Upper lobe of right lung (tissue), 1 donor: ENCODE measurements at regions not wholly inside any gene's neighbourhood (a gene's known extent, or its start where the extent isn't known, plus 50 kb on each side); places are given as distances from the start of the nearest gene placed in this dataset.
"Not testable (repeated sequence)": the region's sequence is repeated elsewhere in the genome, so short reads cannot be mapped to it uniquely, and the experiment has no call there.

ENCODE experiments used
- ATAC-seq: fragments of 200-7000 bp; cut with Tn5 transposase; one replicate; pipeline ENCODE4 v1.9.1; 2020; ENCODE audit warnings: mild to moderate bottlenecking, moderate library complexity
- DNase-seq: peaks from one replicate; pipeline ENCODE4 v3.0.0-alpha.2; 2020
- H3K27ac ChIP-seq: fragments of 200-600 bp; one replicate; pipeline ENCODE4 v1.8.0; 2022
- H3K27me3 ChIP-seq: fragments of 200-600 bp; one replicate; pipeline ENCODE4 v1.8.0; 2022; ENCODE audit warnings: mild to moderate bottlenecking
- H3K36me3 ChIP-seq: fragments of 200-600 bp; one replicate; pipeline ENCODE4 v1.8.0; 2022
- H3K4me1 ChIP-seq: fragments of 200-600 bp; one replicate; pipeline ENCODE4 v1.8.0; 2022
- H3K4me3 ChIP-seq: fragments of 200-600 bp; one replicate; pipeline ENCODE4 v1.8.0; 2022; ENCODE audit warnings: mild to moderate bottlenecking
- H3K9me3 ChIP-seq: fragments of 200-600 bp; one replicate; pipeline ENCODE4 v1.8.0; 2022
- intact Hi-C: fragments of 100-400 bp; cut with DNase I; formaldehyde crosslinking; loops from one replicate; pipeline ENCODE4 v1.11.0; 2022
- donor health status: DM: no; HTN: yes; CAD: no; lungs with severe emphysema.

DNA sequence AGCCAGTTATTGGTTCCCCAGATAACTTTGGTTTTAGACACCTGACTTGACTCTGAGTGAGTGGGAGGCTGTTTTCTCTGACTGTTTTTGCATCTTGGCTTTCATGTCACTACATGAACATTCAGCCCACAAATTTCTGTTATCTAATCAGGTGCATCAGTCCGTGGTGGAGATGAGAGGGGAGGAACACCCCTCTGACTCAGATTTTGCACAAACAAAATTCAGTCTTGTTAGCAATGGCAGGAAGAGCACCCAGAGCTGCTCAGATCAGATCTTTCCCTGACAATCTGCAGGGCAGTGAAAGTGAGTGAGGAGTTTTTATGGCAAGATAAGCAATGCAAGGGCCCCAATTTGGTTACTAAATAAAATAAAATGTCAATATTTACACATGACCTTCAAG is 307.2 kb upstream of the NOTCH2NLA start:
- H3K4me3 ChIP-seq, intact Hi-C loops, H3K27ac ChIP-seq, H3K36me3 ChIP-seq, H3K9me3 ChIP-seq, ATAC-seq, H3K4me1 ChIP-seq, DNase-seq, H3K27me3 ChIP-seq: not testable (repeated sequence)

DNA sequence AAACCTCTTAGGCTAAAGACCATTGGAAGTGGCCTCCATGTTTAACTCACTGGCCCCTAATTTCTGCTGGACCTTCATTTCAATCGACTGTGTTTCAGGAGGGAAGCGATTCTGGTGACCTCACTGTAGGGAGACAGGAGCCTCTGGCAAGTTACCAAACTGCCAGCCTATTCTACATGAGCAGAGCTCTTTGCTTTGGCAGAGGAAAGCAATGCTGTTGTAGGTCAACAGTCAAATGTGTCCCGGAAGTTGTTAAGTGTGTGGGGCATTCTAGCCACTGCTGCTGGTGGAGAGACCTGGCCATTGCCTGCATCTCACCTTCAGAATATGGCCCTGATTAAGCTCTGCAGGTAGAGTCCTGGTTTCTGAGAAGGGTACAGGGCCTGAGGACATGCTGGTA is 306.8 kb upstream of the NOTCH2NLA start:
- H3K4me3 ChIP-seq, ATAC-seq, intact Hi-C loops, H3K27ac ChIP-seq, H3K27me3 ChIP-seq, H3K4me1 ChIP-seq, H3K36me3 ChIP-seq, DNase-seq, H3K9me3 ChIP-seq: not testable (repeated sequence)

DNA sequence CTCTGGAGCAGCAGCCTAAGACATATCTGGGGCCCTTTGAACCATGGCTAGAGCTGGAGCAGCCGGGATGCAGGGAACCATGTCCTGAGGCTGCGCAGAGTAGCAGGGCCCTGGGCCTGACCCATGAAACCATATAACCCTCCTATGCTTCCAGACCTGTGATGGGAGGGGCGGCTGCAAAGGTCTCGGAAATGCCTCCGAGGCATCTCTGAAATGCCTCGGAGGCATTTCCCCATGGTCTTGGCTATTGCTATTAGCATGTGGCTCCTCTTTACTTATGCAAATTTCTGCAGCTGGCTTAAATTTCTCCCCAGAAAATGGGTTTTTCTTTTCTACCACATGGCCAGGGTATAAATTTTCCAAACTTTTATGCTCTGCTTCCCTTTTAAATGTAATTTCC is 302.1 kb upstream of the NOTCH2NLA start:
- H3K36me3 ChIP-seq, H3K4me1 ChIP-seq, H3K27me3 ChIP-seq, DNase-seq, intact Hi-C loops, H3K9me3 ChIP-seq, ATAC-seq, H3K27ac ChIP-seq, H3K4me3 ChIP-seq: not testable (repeated sequence)

GRCh38 chr1:146522812-146523211 is 294.0 kb upstream of the NOTCH2NLA start:
- H3K36me3 ChIP-seq, DNase-seq, H3K4me1 ChIP-seq, H3K27ac ChIP-seq, H3K27me3 ChIP-seq, H3K4me3 ChIP-seq, intact Hi-C loops, H3K9me3 ChIP-seq: not testable (repeated sequence)
- ATAC-seq, result peak; percentile 76

DNA sequence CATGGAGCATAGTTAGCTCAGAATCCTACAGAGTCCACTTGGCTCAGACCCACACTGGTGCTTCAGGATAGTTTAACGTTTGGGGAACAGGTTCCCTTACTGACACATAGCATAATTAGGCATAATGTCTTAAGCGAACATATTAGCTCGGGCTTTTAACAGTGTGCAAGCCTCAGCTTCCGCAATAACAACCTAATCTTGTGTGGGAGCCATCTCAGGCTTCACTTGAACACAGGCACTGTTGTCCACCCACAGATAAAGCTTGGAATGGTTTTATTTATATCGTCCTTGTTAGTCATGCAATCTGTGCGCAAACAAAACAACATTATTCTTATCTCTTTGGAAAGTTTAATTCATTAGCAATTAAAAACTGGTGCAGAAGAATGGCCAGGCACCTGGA is 293.5 kb upstream of the NOTCH2NLA start:
- DNase-seq, ATAC-seq, H3K4me3 ChIP-seq, H3K27me3 ChIP-seq, H3K27ac ChIP-seq, H3K9me3 ChIP-seq, intact Hi-C loops, H3K4me1 ChIP-seq, H3K36me3 ChIP-seq: not testable (repeated sequence)

DNA sequence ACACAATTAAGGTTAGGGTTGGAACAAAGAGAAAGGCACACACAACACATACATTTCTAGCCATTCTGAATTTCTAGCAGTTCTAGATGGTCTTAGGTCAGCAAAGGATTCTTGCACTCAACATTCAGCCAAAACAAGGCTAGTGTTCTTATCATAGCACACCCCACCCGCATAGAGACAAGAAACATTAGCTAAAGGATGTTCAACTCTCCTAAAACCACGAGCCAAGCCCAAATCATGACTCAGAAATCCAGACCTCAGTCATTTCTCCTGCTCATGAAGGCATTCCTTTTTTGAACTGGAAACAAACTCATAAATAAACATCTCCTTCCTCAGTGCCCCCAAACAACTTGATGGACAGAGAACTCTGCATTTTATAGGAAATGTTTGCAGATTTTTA is 293.0 kb upstream of the NOTCH2NLA start:
- H3K4me1 ChIP-seq, intact Hi-C loops: not testable (repeated sequence)

GRCh38 chr1:146513754-146514153 is 284.9 kb upstream of the NOTCH2NLA start:
- H3K4me1 ChIP-seq, intact Hi-C loops, H3K4me3 ChIP-seq, H3K27ac ChIP-seq, H3K27me3 ChIP-seq, DNase-seq, H3K9me3 ChIP-seq, ATAC-seq, H3K36me3 ChIP-seq: not testable (repeated sequence)

More for the DNA sequence above, 293.0 kb upstream of the NOTCH2NLA start:
- H3K36me3 ChIP-seq, DNase-seq, H3K4me3 ChIP-seq, H3K27ac ChIP-seq, H3K27me3 ChIP-seq, H3K9me3 ChIP-seq, ATAC-seq: not testable (repeated sequence)

- H3K9me3 ChIP-seq, ATAC-seq, H3K36me3 ChIP-seq, intact Hi-C loops, DNase-seq, H3K27me3 ChIP-seq, H3K4me1 ChIP-seq, H3K27ac ChIP-seq, H3K4me3 ChIP-seq: not testable (repeated sequence)
Observed at GRCh38 chr1:146511047-146511777, 282.4 kb upstream of the NOTCH2NLA start.

DNA sequence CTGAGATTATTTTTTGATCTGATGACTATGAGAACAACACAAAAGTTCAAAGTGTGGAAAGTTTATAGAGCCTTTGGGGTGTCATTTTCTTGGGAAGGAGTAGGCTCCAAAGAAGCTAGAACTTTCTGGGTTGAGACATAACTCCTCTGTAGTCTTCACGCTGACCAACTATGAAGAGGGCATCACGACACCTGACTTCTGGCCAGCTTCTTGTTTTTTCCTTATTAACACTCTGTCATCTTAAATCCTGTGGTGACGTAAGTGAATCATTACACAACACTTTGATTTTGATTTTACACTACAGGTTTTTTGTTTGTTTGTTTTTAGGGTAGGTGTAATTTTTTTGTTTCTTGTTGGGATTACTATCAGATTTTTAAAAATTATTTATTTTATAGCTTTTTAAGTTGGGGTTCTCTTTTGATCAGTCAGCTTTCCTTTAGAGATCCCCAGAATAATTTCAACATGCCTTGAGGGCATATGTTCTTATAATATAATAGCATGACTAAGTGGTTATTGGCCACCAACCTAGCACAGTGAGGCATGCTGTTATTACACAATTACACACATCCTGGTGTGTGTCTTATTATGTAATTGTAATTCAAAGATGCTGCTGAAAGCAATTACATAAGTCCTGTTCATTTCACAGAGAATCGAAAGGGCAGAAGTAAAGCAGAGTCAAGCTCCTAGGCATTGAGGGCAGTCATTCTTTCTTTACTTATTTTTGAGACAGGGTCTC is 281.6 kb upstream of the NOTCH2NLA start:
- H3K4me3 ChIP-seq, H3K36me3 ChIP-seq, H3K27ac ChIP-seq, H3K9me3 ChIP-seq, H3K27me3 ChIP-seq, intact Hi-C loops, DNase-seq, H3K4me1 ChIP-seq: not testable (repeated sequence)
- ATAC-seq, result peak; percentile 73

- ATAC-seq, H3K4me3 ChIP-seq, intact Hi-C loops, H3K9me3 ChIP-seq, DNase-seq, H3K36me3 ChIP-seq, H3K27ac ChIP-seq, H3K27me3 ChIP-seq, H3K4me1 ChIP-seq: not testable (repeated sequence)
Observed at GRCh38 chr1:146504121-146504520, 275.3 kb upstream of the NOTCH2NLA start.

- intact Hi-C loops, H3K4me3 ChIP-seq, H3K9me3 ChIP-seq, H3K36me3 ChIP-seq, H3K4me1 ChIP-seq, H3K27ac ChIP-seq, DNase-seq, ATAC-seq, H3K27me3 ChIP-seq: not testable (repeated sequence)
Observed at GRCh38 chr1:146487555-146487954, 258.7 kb upstream of the NOTCH2NLA start.

GRCh38 chr1:146487155-146487554 is 258.3 kb upstream of the NOTCH2NLA start:
- DNase-seq, H3K9me3 ChIP-seq, H3K27me3 ChIP-seq, H3K4me1 ChIP-seq, H3K36me3 ChIP-seq, ATAC-seq, intact Hi-C loops: not testable (repeated sequence)
- H3K4me3 ChIP-seq, result peak overlapping the region; percentile 40
- H3K27ac ChIP-seq, result peak overlapping the region; percentile 36

- H3K4me1 ChIP-seq, H3K9me3 ChIP-seq, H3K27me3 ChIP-seq, intact Hi-C loops, H3K36me3 ChIP-seq: not testable (repeated sequence)
- ATAC-seq (peak; percentile 91), DNase-seq (peak; percentile 72)
- H3K27ac ChIP-seq, result peak overlapping the region; percentile 36
- peak overlapping the region; percentile 40 for H3K4me3 ChIP-seq
Observed at GRCh38 chr1:146486300-146487014, 257.6 kb upstream of the NOTCH2NLA start.

GRCh38 chr1:146484195-146484594 is 255.4 kb upstream of the NOTCH2NLA start:
- intact Hi-C loops, result not testable (repeated sequence)

More at GRCh38 chr1:146484195-146484594, 255.4 kb upstream of the NOTCH2NLA start:
- not testable (repeated sequence) for H3K27me3 ChIP-seq, H3K9me3 ChIP-seq, ATAC-seq, H3K27ac ChIP-seq, H3K4me3 ChIP-seq, H3K36me3 ChIP-seq, DNase-seq, H3K4me1 ChIP-seq
